G401 (cell line): ENCODE measurements at regions not wholly inside any gene's neighbourhood (a gene's known extent, or its start where the extent isn't known, plus 50 kb on each side); places are given as distances from the start of the nearest gene placed in this dataset.
A peak's percentile ranks its signal among the peaks of the same experiment; 100 is the strongest.

Source experiments
- DNase-seq: peaks from one replicate; pipeline ENCODE4 v3.0.0-alpha.2; 2015; ENCODE audit warnings: low spot score
- in situ Hi-C: cut with HindIII; loops from 2 replicates; pipeline ENCODE4 v1.10.0; 2016; ENCODE audit warnings: low sequenced_read_pairs, mixed read lengths

DNA sequence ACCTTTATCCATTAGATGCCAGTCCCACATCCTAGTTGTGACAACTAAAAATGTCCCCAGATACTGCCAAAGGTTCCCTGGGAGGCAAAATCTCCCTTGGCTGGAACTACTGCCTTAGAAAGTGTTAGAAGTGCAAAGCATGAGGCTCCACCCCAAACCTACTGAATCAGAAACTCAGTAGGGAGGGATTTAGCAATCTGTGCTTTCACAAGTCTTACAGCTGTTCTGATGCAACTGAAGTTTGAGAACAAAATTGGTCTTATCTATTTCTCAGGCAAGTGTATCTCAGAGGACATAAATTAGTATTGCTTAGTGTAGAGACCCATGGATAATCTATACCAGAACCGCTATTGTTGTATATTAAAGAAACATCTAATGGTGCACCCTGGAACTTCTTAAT, 70.2 kb downstream of the CLDN1 start:
- DNase-seq: no peak
- in situ Hi-C loops: no loop called here

DNA sequence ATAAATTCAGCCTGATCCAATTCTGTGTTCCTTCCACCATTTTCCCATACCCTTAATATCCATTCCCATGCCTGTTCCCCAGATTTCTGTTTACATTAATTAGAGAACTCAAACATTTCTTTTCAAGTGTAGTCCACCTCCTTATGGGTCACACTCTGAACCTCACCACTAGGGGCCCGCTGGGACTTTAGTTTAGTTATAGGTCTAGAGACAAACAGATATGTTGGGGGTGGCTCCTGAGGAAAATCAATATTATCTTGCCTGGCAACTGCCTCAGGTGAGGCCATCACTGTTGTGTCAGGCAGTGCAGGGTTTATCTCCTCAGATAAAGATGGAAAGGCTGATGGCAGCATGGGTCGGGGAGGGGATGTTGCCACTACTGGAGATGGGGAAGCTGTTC, 72.8 kb downstream of the CLDN1 start:
- in situ Hi-C loops: no loop called here
- no peak for DNase-seq

DNA sequence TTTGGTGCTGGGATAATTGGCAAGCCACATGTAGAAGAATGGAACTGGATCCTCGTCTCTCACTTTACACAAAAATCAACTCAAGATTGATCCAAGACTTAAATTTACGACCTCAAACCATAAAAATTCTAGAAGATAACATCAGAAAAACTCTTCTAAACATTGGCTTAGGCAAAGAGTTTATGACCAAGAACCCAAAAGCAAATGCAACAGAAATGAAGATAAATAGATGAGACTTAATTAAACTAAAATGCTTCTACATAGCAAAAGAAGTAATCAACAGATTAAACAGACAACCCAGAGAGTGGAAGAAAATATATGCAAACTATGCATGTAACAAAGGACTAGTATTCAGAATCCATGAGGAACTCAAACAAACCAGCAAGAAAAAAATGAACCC, 80.1 kb downstream of the CLDN1 start:
- in situ Hi-C loops: no loop called here

DNA sequence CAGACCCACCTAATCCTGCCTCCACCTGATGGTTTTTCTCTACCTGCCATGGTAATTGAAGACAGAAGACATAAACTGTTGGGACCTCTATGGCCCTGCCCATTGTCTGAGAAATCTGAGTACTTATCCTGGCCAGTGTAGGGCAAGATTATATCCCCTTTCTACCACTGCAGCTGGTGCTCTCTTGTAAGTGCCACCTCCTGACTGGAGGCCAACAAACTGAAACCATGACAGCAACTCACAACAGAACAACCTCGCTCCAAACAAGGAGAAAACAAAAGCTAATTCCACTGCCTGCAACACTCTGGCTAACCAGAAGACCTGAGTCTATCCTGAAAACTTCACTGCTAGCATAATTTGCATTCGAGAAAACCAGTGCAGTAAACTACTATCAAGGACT, 82.9 kb downstream of the CLDN1 start:
- DNase-seq: no peak
- in situ Hi-C loops: no loop called here

More for the DNA sequence above, 80.1 kb downstream of the CLDN1 start:
- DNase-seq: no peak

DNA sequence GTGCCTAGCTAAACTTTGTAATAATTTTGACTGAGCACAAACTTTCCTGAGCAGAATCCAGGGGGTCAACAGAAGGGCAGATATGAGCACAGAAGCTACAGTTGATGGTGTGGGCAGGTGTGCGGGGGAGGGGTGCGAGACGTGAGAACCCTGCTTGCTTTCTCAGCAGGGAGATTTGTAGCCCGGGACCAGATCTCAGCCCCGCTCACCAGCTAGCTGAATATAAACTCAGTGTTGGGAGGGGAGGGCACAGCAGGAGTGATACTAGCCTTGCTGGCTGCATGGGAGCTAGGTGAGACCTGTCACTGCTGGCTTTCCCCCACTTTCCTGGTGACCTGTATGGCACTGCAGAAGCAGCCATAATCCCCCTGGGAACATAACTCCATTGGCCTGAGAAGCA, 83.4 kb downstream of the CLDN1 start:
- in situ Hi-C loops: no loop called here

DNA sequence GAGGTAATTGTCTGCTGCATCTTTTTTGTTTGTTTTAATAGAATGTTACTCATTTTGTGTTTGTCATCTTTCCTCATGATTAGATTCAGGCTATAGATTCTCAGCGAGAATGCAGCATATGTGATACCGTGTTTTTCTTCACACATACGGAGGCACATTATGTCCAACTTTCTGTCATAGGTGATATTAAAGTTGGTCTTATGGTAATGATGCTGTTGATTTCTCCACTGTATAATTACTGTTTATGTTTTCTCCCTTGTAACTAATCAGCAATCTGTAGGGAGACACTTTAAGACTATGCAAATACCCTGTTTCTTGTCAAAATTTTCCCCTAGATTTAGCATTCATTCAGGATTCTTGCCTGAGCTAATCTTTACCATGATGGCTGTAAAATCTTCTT, 87.6 kb downstream of the CLDN1 start:
- DNase-seq: no peak
- in situ Hi-C loops: no loop called here

More for the DNA sequence above, 83.4 kb downstream of the CLDN1 start:
- no peak for DNase-seq

DNA sequence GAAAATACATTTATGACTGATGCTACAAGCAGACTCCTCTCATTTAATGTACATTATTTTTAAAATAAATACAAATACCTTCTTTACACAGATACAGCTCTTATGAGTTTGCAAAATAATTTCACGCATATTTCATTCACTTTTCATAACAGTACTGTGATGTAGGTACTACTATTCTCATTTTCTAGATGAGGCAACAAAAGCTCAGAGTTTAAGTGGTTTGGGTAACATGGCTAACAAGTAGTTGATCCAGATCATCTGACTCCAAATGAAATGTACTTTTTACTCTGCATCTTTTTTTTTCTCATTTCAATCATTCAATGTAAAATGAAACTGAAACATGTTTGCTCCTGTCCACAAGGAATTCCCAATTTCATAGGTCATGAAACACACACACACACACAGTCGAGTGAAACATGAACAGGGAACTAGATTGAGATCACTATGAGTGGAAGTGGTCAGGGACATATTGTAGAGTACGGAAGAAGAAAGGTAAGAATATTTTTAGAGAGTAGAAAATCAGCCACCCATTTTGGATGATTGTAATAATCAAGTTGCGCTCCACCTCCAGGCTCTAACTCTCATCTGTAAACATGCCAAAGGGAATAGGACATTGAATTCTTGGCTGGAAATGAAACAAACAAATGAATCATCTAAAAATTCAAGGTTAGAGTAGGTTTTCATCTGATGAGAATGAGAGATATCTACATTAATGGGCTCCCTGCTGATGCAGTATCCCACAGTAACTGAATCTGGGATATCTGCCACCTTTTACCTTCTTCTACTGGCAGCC, 92.4 kb downstream of the CLDN1 start:
- in situ Hi-C loops: no loop called here
- no peak for DNase-seq

DNA sequence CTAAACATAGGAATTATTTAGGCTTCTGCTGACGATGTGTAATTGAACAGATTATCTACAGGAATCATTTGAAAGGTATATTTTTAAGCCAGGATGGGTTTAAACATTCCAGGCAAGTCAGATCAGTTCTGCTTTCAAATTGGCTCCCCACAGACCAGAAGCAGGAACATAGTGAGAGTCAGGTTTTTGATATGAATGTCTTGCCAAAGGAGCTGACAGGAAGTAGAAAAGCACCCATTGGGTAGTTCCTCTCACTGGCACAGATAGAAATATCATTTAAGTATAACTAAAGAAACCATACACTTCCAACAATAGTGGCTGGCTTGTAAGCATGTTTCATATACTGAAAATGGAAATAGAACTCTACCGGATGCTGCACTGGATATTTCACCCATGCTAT, 95.2 kb downstream of the CLDN1 start:
- in situ Hi-C loops: no loop called here
- no peak for DNase-seq

DNA sequence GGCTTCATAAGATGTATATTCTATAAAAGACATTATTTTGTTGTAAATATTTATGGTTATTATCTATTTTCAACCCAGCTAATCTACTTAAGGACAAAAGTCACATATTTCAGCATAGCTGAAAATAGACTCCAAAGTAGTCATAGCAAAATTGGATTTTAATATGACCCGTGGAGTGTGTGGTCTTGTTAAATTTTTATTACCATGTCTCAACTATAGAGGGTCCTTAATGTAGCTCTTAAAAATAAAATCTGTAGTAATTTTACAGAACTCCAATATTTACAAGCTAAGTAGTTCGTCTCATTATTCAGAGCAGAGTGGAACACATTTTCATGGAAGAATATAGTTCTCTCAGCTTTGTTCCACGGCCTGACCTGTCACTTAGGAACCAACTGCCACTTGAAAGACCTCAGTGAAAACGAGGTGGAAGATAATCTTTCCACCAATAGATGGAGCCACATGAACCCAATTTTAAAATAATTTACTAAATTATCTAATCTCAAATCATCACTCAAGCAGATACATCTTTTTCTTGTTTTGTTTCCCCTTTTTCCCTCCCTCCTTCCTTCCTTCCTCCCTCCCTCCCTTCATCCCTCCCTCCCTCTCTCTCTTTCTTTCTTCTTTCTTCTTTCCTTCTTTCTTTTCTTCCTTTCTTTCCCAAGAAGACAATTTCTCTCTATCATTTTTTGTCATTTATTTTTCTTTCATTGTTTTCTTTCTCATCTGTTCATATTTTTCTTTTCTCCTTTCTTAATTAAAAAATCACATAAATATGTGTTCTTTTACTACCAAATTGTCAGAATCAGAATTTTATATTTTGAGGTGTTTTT, 97.2 kb downstream of the CLDN1 start:
- DNase-seq: peak; percentile 7
- in situ Hi-C loops: no loop called here

DNA sequence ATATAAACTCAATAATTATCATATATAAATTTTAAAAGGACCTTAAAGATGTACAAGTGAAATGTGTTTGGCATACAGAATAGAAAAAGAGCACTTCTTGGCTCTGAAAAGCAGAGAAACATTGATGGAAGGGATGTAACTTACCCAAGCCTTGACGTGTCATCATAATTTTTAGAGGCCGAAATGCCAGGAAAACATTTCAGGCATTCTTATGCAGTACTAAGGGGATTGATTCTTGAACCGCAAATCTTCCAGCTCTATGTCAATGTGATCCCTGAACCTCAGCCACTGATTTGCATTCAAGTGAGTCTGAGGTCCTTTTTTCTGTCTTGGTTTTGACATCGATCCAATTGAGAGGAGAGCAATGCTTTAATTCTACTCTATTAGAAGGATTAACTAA, 97.8 kb downstream of the CLDN1 start:
- DNase-seq: no peak
- in situ Hi-C loops: no loop called here

DNA sequence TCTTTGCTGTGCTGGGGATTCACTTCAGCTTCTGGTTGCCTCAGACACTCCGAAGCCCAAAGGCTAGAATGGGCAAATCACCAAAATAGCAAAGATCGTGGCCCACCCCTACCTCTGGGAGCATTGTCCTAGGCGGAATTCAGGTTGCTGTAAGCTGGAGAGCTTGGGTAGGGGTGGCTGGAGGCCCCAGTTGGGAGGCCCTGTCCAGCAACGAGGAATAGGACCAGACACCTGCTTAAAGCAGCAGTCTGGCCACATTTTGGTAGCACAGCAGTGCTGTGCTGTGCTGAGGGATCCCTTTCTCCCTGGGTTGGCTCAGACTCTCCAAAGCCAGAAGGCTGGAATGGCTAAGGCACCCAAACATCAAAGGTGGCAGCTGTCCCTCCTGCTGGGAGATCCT, 99.3 kb downstream of the CLDN1 start:
- in situ Hi-C loops: no loop called here
- no peak for DNase-seq

DNA sequence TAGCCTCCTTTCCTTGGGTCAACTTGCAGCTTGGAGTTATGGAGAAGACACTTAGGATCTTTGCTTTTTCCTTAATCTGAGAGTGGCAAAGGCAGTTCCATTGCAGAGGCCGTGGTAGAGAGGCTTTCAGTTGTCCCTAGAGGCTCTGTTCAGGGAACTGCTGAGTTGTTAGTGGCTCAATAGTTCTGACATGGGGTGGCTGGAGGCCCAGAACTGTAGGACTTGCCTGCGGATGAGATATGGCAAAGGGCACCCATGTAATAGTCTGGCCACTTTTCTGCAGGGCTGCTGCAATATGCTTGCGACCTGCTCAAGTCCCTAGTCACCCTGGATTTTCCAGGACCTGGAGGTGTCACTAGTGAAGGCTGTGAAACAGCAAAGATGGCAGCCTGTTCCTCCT, 99.9 kb downstream of the CLDN1 start:
- in situ Hi-C loops: no loop called here
- DNase-seq: no peak

DNA sequence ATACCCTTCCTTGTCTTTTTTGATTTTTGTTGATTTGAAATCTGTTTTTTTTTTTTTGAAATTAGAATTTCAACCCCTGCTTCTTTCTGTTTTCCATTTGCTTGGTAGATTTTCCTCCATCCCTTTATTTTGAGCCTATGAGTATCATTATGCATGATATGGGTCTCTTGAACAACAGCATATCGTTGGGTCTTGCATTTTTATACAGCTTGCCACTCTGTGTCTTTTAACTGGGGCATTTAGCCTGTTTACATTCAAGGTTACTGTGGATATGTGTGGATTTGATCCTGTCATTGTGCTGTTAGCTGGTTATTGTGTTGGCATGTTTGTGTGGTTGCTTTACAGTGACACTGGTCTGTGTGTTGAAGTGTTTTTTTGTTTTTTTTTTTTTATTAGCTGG, 99.7 kb upstream of the P3H2 start:
- in situ Hi-C loops: no loop called here
- no peak for DNase-seq

DNA sequence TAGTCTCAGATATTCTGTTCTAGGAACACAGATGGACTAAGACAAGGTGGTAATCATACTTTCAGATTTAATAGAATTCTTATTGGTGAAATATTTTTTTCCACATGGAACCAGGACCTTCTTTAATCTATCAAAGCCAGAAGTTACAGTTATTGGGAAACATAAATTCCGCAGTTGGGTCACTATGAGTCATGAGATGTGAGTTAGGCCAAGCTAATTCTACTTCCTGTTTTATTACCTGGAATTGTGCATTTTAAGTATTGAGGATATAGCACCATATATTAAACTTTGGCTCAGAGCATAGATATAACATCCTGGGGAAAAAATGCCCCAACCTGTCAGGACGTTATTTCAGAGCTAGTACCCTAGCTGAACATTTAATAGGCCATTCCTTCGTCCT, 96.4 kb upstream of the P3H2 start:
- in situ Hi-C loops: no loop called here
- no peak for DNase-seq

DNA sequence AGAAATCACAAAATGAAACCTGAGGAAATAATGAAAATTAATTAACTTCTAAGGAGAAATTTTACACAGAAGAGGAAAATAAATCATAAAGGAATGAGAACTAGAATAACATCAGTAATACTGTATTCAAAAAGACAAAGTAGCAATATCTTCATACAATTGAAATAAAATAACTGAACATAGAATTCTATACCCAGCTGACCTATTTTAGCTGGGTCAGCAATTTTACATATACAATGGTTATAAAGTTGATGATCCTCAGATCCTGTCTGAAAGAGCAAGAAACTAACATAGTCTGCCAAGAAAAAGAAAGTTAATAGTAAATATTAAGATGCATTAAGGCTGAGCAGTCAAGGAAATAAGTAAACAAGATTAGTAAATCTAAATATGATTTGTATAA, 93.0 kb upstream of the P3H2 start:
- in situ Hi-C loops: no loop called here
- DNase-seq: no peak

DNA sequence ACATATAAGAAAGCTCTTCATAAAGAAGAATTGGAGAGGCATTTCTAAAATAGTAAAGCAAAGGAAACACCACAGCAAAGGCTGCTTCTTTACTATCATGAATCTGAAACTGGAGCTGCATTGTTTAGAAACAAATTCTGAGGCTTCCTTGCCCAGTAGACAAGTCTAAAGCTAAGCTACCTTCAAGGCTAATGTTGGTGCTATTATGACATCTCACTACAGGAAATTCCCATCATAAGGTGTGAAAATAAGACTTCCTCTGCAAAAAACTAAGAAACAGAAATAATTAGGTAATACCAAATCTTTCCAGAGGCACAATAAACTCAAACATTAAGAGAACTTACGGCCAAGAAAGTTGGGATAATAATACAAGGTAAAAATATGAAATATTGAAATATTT, 89.9 kb upstream of the P3H2 start:
- in situ Hi-C loops: no loop called here
- DNase-seq: no peak

DNA sequence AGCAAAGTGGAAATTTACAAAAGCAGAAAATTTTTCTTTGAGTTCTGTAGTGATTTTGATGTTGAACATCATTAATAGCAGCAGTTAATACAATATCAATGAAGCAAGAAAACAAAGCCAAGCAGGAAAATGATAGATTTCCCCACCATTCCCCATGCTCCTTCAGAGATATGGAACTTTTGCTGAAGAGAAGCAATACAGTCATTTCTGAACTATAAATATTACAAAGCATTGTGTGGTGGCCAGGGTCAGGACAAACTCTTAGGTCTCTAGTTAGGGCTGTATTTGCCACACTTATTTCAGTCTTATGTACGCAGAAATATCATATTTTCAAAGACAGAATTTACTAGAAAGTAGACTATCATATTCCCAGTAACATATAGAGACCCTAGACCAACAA, 88.8 kb upstream of the P3H2 start:
- DNase-seq: no peak
- in situ Hi-C loops: no loop called here

DNA sequence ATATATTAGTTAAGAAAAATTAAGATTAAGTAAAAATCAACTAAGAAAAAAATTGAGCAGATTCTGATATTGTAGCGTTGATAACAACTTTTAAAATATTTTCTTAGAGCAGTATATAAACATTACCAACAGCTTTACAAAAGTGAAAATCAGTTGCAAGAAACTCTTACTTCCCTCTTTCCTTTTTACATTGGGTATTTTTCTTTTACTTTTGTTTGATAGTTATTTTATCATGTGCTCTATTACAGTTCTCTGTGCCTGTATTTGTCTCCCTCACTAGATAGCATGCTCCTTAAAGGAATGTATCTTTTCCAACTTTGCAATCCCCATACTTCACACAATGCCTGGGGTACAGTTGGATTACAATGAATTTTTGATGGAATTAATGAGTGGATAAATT, 87.5 kb upstream of the P3H2 start:
- no peak for DNase-seq
- in situ Hi-C loops: no loop called here

DNA sequence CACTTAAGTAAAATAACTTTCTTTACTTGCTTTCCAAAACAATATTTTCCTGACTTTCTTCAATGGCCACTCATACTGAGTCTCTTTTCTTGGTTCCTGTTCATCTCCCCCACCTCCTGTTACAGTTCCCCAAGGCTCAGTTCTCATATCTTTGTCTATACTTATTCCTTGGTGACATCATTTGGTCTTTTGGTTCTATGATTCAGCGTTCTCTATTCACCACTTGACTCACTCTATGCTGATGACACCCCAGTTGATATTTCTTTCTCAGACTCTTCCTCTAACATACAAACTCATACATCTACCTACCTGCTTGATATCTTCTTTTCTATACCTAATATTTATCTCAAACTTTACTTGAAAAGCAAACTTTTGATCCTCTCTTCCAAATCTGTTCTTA, 85.0 kb upstream of the P3H2 start:
- in situ Hi-C loops: no loop called here
- DNase-seq: no peak

DNA sequence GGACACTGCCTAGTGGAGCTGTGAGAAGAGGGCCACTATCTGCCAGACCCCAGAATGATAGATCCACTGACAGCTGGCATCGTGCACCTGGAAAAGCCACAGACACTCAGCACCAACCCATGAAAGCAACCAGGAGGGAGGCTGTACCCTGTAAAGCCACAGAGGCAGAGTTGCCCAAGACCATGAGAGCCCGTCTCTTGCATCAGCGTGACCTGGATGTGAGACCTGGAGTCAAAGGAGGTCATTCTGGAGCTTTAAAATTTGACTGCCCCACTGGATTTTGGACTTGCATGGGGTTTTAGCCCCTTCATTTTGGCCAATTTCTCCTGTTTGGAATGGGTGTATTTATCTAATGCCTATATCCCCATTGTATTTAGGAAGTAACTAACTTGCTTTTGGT, 83.5 kb upstream of the P3H2 start:
- no peak for DNase-seq
- in situ Hi-C loops: no loop called here

DNA sequence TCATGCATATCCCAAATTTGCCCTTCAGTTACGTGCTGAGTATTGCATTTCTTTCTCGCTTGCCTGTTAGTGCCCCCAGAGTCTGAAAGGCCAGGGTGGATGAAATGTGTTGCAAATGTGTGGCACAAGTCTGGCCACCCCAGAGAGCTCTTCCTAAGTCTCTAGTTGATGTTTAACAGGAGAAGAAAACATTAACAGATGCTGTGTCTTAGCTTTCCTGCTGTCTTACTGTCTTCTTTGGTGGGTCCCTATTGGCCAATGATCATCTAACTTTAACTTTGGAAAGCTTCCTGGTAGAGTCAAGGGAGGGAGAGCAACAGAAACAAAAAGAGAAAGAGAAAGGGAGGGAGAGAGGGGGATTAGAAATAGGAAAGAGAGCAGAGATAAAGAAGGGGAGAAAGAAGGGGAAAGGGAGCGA, 76.7 kb upstream of the P3H2 start:
- no peak for DNase-seq
- in situ Hi-C loops: no loop called here
